ENCODE measurements at regions not wholly inside any gene's neighbourhood (a gene's known extent, or its start where the extent isn't known, plus 50 kb on each side); places are given as distances from the start of the nearest gene placed in this dataset.

GRCh38 chr13:26458196-26458749, 99.2 kb upstream of the WASF3 start:
- no peaks in the 10 kb centered on the region for H3K79me2 ChIP-seq (ENCODE audit: control insufficient read depth, insufficient read depth, low read length)
- no peak for TF ChIP-seq JUN (IDR thresholded peaks at IDR 0.05; ENCODE audit: borderline replicate concordance, insufficient read depth, insufficient read length, low read depth)
- no peak for TF ChIP-seq POLR2A (IDR thresholded peaks at IDR 0.05; ENCODE audit: low read depth, low read length)
- no peak for TF ChIP-seq POLR2AphosphoS5 (IDR thresholded peaks at IDR 0.05; ENCODE audit: insufficient read depth, low read depth, low read length)
- TF ChIP-seq EZH2 (IDR thresholded peaks at IDR 0.05; ENCODE audit: borderline replicate concordance, low read depth, low read length, severe bottlenecking) = no peak
- no peak for TF ChIP-seq CTCF (IDR thresholded peaks at IDR 0.05; ENCODE audit: extremely low read depth in 1 of 2, insufficient read depth in 1 of 2, low read depth in 1 of 2, low read length in 2 of 2)
- TF ChIP-seq GATA2 (IDR thresholded peaks at IDR 0.05; ENCODE audit: insufficient read depth, insufficient read length, low read depth, low read length) = no peak
- TF ChIP-seq, protein P1, sequence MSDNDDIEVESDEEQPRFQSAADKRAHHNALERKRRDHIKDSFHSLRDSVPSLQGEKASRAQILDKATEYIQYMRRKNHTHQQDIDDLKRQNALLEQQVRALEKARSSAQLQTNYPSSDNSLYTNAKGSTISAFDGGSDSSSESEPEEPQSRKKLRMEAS (IDR thresholded peaks at IDR 0.05; ENCODE audit: insufficient read depth, insufficient read length) = no peak
- no peak for TF ChIP-seq FOS (IDR thresholded peaks at IDR 0.05; ENCODE audit: borderline replicate concordance, insufficient read depth, low read length)
- TF ChIP-seq MYC (IDR thresholded peaks at IDR 0.05; ENCODE audit: low read depth, low read length) = no peak
- FAIRE-seq (no peak), DNase-seq (ENCODE audit: low read depth, low spot score) (no peak)
- H4K20me1 ChIP-seq (replicated peaks; ENCODE audit: control insufficient read depth, extremely low read depth, insufficient read depth, low read length) = no peaks in the 10 kb centered on the region
- no peaks in the 10 kb centered on the region for H3K4me1 ChIP-seq (ENCODE audit: control insufficient read depth, extremely low read depth, insufficient read depth, low read length)
- CTCF ChIA-PET = no interaction called here
- dilution Hi-C loops (cut with MboI; ENCODE audit: extremely low pct_ligation_motif_present, low sequenced_read_pairs) = no loop called here
- no peaks in the 10 kb centered on the region for H3K27me3 ChIP-seq (ENCODE audit: control insufficient read depth in 2 of 2, insufficient read depth in 2 of 2, low read length in 2 of 2)
- POLR2A ChIA-PET = no interaction called here
- H3K9ac ChIP-seq (replicated peaks; ENCODE audit: extremely low read depth, insufficient read depth, low read length) = no peak overlapping the region
- H3K36me3 ChIP-seq (ENCODE audit: control insufficient read depth in 2 of 2, extremely low read depth in 1 of 2, insufficient read depth in 2 of 2, low read length in 2 of 2) = no peaks in the 10 kb centered on the region
- no peak overlapping the region for H3K27ac ChIP-seq (ENCODE audit: insufficient read depth, low read depth, low read length)
- H3K9me3 ChIP-seq (replicated peaks; ENCODE audit: control insufficient read depth, insufficient read depth, low read length) = no peaks in the 10 kb centered on the region
- H3K9me1 ChIP-seq (replicated peaks; ENCODE audit: control insufficient read depth, extremely low read depth, insufficient read depth, low read length) = no peaks in the 10 kb centered on the region
- BruUV-seq (replicated peaks) = no TSS peak
- no peak overlapping the region for H2AFZ ChIP-seq (ENCODE audit: low read depth, low read length)
- intact Hi-C loops (cut with micrococcal nuclease) = no loop called here
- no peak overlapping the region for H3K4me2 ChIP-seq (ENCODE audit: insufficient read depth, low read length)
- no peak overlapping the region for H3K4me3 ChIP-seq (replicated peaks in 1 of 3; ENCODE audit: insufficient read depth in 1 of 3, low read depth in 1 of 3, low read length in 3 of 3)

Data from endothelial cell of umbilical vein (primary cell).